Karpas-422 (cell line): ENCODE measurements at regions not wholly inside any gene's neighbourhood (a gene's known extent, or its start where the extent isn't known, plus 50 kb on each side); places are given as distances from the start of the nearest gene placed in this dataset.

Experiments used
- DNase-seq: peaks from one replicate; pipeline ENCODE4 v3.0.0-alpha.2; 2015
- H2AFZ ChIP-seq: fragments of 200-600 bp; sonication (generic); 2 replicates; pipeline ENCODE4 v1.6.1; 2014; ENCODE audit warnings: antibody characterized with exemption, low read length, mixed read lengths
- H3K27ac ChIP-seq: fragments of 200-600 bp; sonication (generic); 2 replicates; pipeline ENCODE4 v1.5.1; 2014; ENCODE audit warnings: mild to moderate bottlenecking, low read length, moderate library complexity
- H3K27me3 ChIP-seq: fragments of 200-600 bp; sonication (generic); 2 replicates; pipeline ENCODE4 v1.6.1; 2014; ENCODE audit warnings: low read length, mixed read lengths
- H3K36me3 ChIP-seq: fragments of 200-600 bp; sonication (generic); 2 replicates; pipeline ENCODE4 v1.6.1; 2014; ENCODE audit warnings: low read length, mixed read lengths; ENCODE audit not compliant: insufficient read depth
- H3K4me1 ChIP-seq: fragments of 200-600 bp; sonication (generic); 2 replicates; pipeline ENCODE4 v1.6.1; 2014; ENCODE audit warnings: mild to moderate bottlenecking, low read length, mixed read lengths
- H3K4me2 ChIP-seq: fragments of 200-600 bp; sonication (generic); 2 replicates; pipeline ENCODE4 v1.6.1; 2014; ENCODE audit warnings: low read length, low read depth, mild to moderate bottlenecking; ENCODE audit not compliant: poor library complexity, severe bottlenecking
- H3K4me3 ChIP-seq: fragments of 200-600 bp; sonication (generic); 2 replicates; pipeline ENCODE4 v1.5.1; 2014; ENCODE audit warnings: mild to moderate bottlenecking, antibody characterized with exemption, low read length, mixed read lengths
- H3K79me2 ChIP-seq: fragments of 200-600 bp; sonication (generic); 2 replicates; pipeline ENCODE4 v1.6.1; 2014; ENCODE audit warnings: mild to moderate bottlenecking, low read length, mixed read lengths
- H3K9ac ChIP-seq: fragments of 200-600 bp; sonication (generic); 2 replicates; pipeline ENCODE4 v1.6.0; 2014; ENCODE audit warnings: low read length
- H3K9me2 ChIP-seq: fragments of 200-600 bp; sonication (generic), shearing (Covaris generic); replicated peaks from 2 replicates; pipeline ENCODE4 v1.6.0; 2014; ENCODE audit warnings: mild to moderate bottlenecking, low read length, moderate library complexity; ENCODE audit not compliant: insufficient read depth
- H3K9me3 ChIP-seq: fragments of 300-700, 200-600 bp; sonication (generic); 2 replicates; pipeline ENCODE4 v1.6.1; 2014; ENCODE audit warnings: low read length, mixed read lengths
- H4K20me1 ChIP-seq: fragments of 200-600 bp; sonication (generic); 2 replicates; pipeline ENCODE4 v1.6.1; 2014; ENCODE audit warnings: mild to moderate bottlenecking, antibody characterized with exemption, low read length, low read depth; ENCODE audit not compliant: insufficient read depth

- no peaks in the 10 kb centered on the region for H3K79me2 ChIP-seq
- no peak overlapping the region for H3K4me2 ChIP-seq
- no peak for DNase-seq
- no peaks in the 10 kb centered on the region for H4K20me1 ChIP-seq
- no peak overlapping the region for H3K4me3 ChIP-seq
- H3K9me2 ChIP-seq = no peaks in the 10 kb centered on the region
- no peaks in the 10 kb centered on the region for H3K9me3 ChIP-seq
- 0 out of 2 replicates have a peak, but pooled peaks cover 4% of the 10 kb centered on the region for H3K27me3 ChIP-seq
- no peak overlapping the region for H3K27ac ChIP-seq
- no peak overlapping the region for H2AFZ ChIP-seq
- H3K36me3 ChIP-seq = no peaks in the 10 kb centered on the region
- H3K9ac ChIP-seq = no peak overlapping the region
- no peaks in the 10 kb centered on the region for H3K4me1 ChIP-seq
These were observed 125.7 kb upstream of the DIO3 start for GRCh38 chr14:101435546-101435945.

GRCh38 chr14:101439023-101439422 is 122.3 kb upstream of the DIO3 start:
- Histone ChIP-seq H3K4me2 (no peak overlapping the region), H2AFZ (no peak overlapping the region), H3K9ac (no peak overlapping the region), H3K36me3 (no peaks in the 10 kb centered on the region), H3K79me2 (no peaks in the 10 kb centered on the region), H4K20me1 (no peaks in the 10 kb centered on the region), H3K9me3 (no peaks in the 10 kb centered on the region), H3K9me2 (no peaks in the 10 kb centered on the region), H3K27me3 (no peaks in the 10 kb centered on the region), H3K4me3 (no peak overlapping the region), H3K4me1 (no peaks in the 10 kb centered on the region), H3K27ac (no peak overlapping the region)
- no peak for DNase-seq

GRCh38 chr14:101440496-101440895 is 120.8 kb upstream of the DIO3 start:
- no peaks in the 10 kb centered on the region for H3K9me3 ChIP-seq
- H3K9ac ChIP-seq = no peak overlapping the region
- H4K20me1 ChIP-seq = no peaks in the 10 kb centered on the region
- H3K4me1 ChIP-seq = no peaks in the 10 kb centered on the region
- no peak overlapping the region for H3K4me2 ChIP-seq
- H3K36me3 ChIP-seq = no peaks in the 10 kb centered on the region
- no peaks in the 10 kb centered on the region for H3K9me2 ChIP-seq
- no peaks in the 10 kb centered on the region for H3K79me2 ChIP-seq
- H2AFZ ChIP-seq = no peak overlapping the region
- no peaks in the 10 kb centered on the region for H3K27me3 ChIP-seq
- no peak for DNase-seq
- H3K4me3 ChIP-seq = no peak overlapping the region
- H3K27ac ChIP-seq = no peak overlapping the region

DNA sequence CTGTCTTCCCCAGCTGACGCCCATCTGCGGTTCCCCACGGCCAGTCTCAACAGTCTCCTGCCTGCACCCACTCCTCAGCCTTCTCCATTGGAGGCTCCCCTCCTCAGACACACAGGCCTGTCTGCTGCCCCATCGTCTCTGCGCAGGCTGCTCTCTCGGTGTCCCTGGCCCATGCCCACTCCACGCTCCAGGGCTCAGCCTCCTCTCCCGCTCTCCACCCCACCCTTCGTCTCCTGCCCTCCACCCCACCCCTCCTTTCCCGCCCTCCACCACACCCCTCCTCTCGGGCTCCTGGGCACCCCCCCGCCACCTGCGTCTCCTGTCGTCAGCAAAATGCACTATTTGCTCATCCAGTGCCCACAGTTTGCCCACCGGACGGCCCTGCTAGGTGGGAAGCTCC is 119.6 kb upstream of the DIO3 start:
- H3K4me1 ChIP-seq = no peaks in the 10 kb centered on the region
- no peaks in the 10 kb centered on the region for H3K9me3 ChIP-seq
- no peaks in the 10 kb centered on the region for H3K9me2 ChIP-seq
- H2AFZ ChIP-seq = no peak overlapping the region
- no peak for DNase-seq
- H3K27me3 ChIP-seq = no peaks in the 10 kb centered on the region
- no peak overlapping the region for H3K4me3 ChIP-seq
- H4K20me1 ChIP-seq = no peaks in the 10 kb centered on the region
- H3K36me3 ChIP-seq = no peaks in the 10 kb centered on the region
- H3K4me2 ChIP-seq = no peak overlapping the region
- no peaks in the 10 kb centered on the region for H3K79me2 ChIP-seq
- no peak overlapping the region for H3K27ac ChIP-seq
- no peak overlapping the region for H3K9ac ChIP-seq

DNA sequence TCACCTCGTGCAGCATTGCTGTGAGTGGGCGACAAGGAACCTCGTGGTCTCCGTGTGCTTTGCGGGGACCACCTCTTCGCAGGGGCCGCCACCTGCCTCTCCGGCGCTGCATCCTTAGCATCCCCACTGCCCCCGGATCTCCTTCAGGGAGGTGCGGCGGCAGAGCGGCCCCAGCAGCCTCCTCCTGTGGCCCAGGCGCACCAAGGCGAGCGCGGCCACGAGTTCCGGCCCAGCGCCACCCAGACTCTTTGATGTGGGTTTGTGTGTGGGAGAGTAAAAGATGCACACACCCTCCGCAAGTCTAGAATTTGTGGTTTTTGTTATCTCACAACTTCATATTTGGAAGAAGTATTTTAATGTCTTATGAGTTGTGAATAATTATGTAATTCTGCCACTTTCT is 118.8 kb upstream of the DIO3 start:
- no peaks in the 10 kb centered on the region for H3K9me3 ChIP-seq
- H2AFZ ChIP-seq = no peak overlapping the region
- H3K4me2 ChIP-seq = no peak overlapping the region
- H3K9ac ChIP-seq = no peak overlapping the region
- no peak for DNase-seq
- H3K79me2 ChIP-seq = no peaks in the 10 kb centered on the region
- H3K27me3 ChIP-seq = no peaks in the 10 kb centered on the region
- H4K20me1 ChIP-seq = no peaks in the 10 kb centered on the region
- H3K4me1 ChIP-seq = no peaks in the 10 kb centered on the region
- H3K4me3 ChIP-seq = no peak overlapping the region
- no peaks in the 10 kb centered on the region for H3K36me3 ChIP-seq
- H3K9me2 ChIP-seq = no peaks in the 10 kb centered on the region
- H3K27ac ChIP-seq = no peak overlapping the region

DNA sequence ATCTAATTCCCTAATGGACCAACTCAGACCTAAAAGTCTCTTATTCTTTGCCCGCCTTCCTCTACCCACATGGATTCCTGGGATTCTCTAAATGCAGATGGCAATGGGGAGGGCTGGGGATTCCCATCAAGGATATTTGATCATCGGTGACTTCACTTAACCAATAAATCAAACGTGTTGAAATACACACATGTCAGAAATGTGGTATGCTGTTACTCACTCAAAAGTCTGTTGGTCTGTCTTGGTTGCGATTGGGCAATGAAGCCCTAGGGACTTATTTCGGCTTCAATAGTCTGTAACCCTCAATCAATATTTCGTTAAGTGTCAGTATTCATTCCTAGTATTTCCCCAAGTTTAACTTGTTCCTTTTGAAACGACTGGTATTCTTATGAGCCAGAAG is 117.2 kb upstream of the DIO3 start:
- Histone ChIP-seq H3K9ac (no peak overlapping the region), H3K4me1 (no peaks in the 10 kb centered on the region), H3K9me2 (no peaks in the 10 kb centered on the region), H3K9me3 (no peaks in the 10 kb centered on the region), H3K36me3 (no peaks in the 10 kb centered on the region), H3K4me3 (no peak overlapping the region), H3K27ac (no peak overlapping the region), H3K27me3 (no peaks in the 10 kb centered on the region), H3K4me2 (no peak overlapping the region), H4K20me1 (no peaks in the 10 kb centered on the region), H2AFZ (no peak overlapping the region), H3K79me2 (no peaks in the 10 kb centered on the region)
- DNase-seq = no peak

- Histone ChIP-seq H2AFZ (no peak overlapping the region), H3K9me3 (no peaks in the 10 kb centered on the region), H3K4me2 (no peak overlapping the region), H3K9ac (no peak overlapping the region), H3K27me3 (no peaks in the 10 kb centered on the region), H4K20me1 (no peaks in the 10 kb centered on the region), H3K36me3 (no peaks in the 10 kb centered on the region), H3K4me1 (no peaks in the 10 kb centered on the region), H3K4me3 (no peak overlapping the region), H3K9me2 (no peaks in the 10 kb centered on the region), H3K79me2 (no peaks in the 10 kb centered on the region), H3K27ac (no peak overlapping the region)
- no peak for DNase-seq
These were observed 116.0 kb upstream of the DIO3 start for GRCh38 chr14:101445278-101445677.

DNA sequence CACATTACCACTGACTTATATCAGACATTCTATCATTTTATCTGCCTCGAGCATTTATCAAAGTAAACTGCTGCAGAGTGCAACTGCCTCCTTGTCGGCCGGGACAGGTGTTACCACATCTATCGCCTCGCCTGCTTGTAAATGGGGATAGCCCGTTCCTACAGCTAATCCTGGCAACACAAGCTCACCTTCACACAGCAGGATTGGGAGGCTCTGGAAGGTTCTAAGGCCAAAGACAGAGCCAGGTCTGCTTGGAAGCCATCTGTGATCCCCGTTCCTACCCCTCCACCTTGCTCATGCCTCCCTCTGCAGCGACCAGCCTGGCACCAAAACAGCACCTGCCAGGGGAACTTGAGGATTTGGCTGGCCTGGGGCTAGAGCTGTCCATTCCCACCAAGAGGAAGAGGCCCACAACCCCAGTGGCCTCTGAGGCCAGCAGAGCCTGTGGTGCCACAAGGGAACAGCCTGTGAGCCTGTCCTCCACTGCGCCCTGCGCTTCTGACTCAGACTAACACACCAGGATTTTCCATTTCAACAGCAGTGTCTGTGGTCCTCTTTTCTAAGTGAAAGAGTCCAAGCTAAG is 114.8 kb upstream of the DIO3 start:
- Histone ChIP-seq H3K4me2 (no peak overlapping the region), H3K79me2 (no peaks in the 10 kb centered on the region), H3K9me2 (no peaks in the 10 kb centered on the region), H3K9me3 (no peaks in the 10 kb centered on the region), H4K20me1 (no peaks in the 10 kb centered on the region), H3K4me3 (no peak overlapping the region), H2AFZ (no peak overlapping the region), H3K36me3 (no peaks in the 10 kb centered on the region), H3K27me3 (no peaks in the 10 kb centered on the region), H3K4me1 (no peaks in the 10 kb centered on the region), H3K9ac (no peak overlapping the region), H3K27ac (no peak overlapping the region)
- DNase-seq = no peak

DNA sequence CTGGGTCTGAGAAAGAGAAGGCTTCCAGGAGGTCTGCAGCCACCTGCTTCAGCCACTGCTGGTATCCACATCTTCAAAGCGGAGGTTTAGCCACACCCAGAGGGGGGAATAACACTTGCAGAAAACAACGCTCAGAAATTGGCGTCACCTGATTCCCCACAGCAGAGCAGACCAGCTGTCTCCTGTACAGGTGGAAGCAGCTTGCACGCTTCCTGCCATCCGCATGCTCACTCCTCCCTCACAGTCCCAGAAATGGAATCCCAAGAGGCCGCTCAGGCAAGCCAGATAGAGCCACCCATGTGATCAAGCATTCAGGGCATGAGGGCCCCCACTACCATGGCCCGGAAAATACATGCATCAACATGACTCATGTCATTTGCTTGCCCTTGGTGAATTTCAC is 112.2 kb upstream of the DIO3 start:
- Histone ChIP-seq H3K9me3 (no peaks in the 10 kb centered on the region), H4K20me1 (no peaks in the 10 kb centered on the region), H3K27me3 (no peaks in the 10 kb centered on the region), H3K4me2 (no peak overlapping the region), H3K4me1 (no peaks in the 10 kb centered on the region), H3K9me2 (no peaks in the 10 kb centered on the region), H3K36me3 (no peaks in the 10 kb centered on the region), H2AFZ (no peak overlapping the region), H3K79me2 (no peaks in the 10 kb centered on the region), H3K27ac (no peak overlapping the region), H3K9ac (no peak overlapping the region), H3K4me3 (no peak overlapping the region)
- no peak for DNase-seq
